BE2C (cell line): ENCODE measurements at regions not wholly inside any gene's neighbourhood (a gene's known extent, or its start where the extent isn't known, plus 50 kb on each side); places are given as distances from the start of the nearest gene placed in this dataset.

Experiments
- DNase-seq: peaks from one replicate; pipeline ENCODE4 v3.0.0-alpha.2; 2020
- H3K27me3 ChIP-seq: fragments of 250-450 bp; sonication (Bioruptor Pico); 2 replicates; pipeline ENCODE4 v1.5.1; 2020; ENCODE audit warnings: mild to moderate bottlenecking
- H3K36me3 ChIP-seq: fragments of 250-450 bp; sonication (Bioruptor Pico); 2 replicates; pipeline ENCODE4 v1.5.1; 2020; ENCODE audit warnings: mild to moderate bottlenecking
- H3K4me1 ChIP-seq: fragments of 250-450 bp; sonication (Bioruptor Pico); 2 replicates; pipeline ENCODE4 v1.5.1; 2020
- H3K4me3 ChIP-seq: 2 replicates; pipeline ENCODE4 v1.5.1; 2011; ENCODE audit warnings: low read depth, low read length
- H3K9me3 ChIP-seq: fragments of 250-450 bp; sonication (Bioruptor Pico); 2 replicates; pipeline ENCODE4 v1.5.1; 2020
- CTCF ChIP-seq: IDR thresholded peaks from 2 replicates; pipeline ENCODE4 v1.5.1; 2012; ENCODE audit warnings: mild to moderate bottlenecking, low read depth, low read length

- Histone ChIP-seq H3K4me3 (no peak overlapping the region), H3K27me3 (no peaks in the 10 kb centered on the region), H3K9me3 (no peaks in the 10 kb centered on the region), H3K36me3 (no peaks in the 10 kb centered on the region), H3K4me1 (no peaks in the 10 kb centered on the region)
- no peak for TF ChIP-seq CTCF
- DNase-seq, result no peak
Observed at GRCh38 chr7:120201290-120201689, 71.7 kb upstream of the KCND2 start.

DNA sequence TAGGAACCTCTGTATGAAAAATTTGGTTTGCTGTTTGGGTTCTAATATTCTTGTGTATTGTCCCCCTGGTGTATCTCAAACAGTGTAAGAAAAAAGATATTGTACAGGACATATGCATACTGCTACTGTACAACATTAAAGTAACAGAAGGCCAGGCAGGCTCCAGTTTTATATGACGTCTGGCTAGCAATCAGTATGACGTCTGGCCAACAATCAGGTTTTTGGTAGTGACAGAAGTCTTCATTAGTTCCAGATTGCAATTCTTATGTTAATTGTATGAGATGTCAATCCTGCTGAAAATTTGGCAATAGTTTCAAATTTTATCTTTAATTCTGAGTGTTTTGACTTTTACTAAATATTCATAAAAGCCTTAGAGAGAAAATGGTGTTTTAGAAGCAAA, 67.9 kb upstream of the KCND2 start:
- Histone ChIP-seq H3K4me1 (no peaks in the 10 kb centered on the region), H3K36me3 (no peaks in the 10 kb centered on the region), H3K9me3 (no peaks in the 10 kb centered on the region), H3K4me3 (no peak overlapping the region), H3K27me3 (no peaks in the 10 kb centered on the region)
- no peak for TF ChIP-seq CTCF
- DNase-seq, result no peak

GRCh38 chr7:120207037-120207436, 65.9 kb upstream of the KCND2 start:
- TF ChIP-seq CTCF, result no peak
- H3K36me3 ChIP-seq, result no peaks in the 10 kb centered on the region
- H3K4me3 ChIP-seq, result no peak overlapping the region
- H3K9me3 ChIP-seq, result no peaks in the 10 kb centered on the region
- H3K27me3 ChIP-seq, result no peaks in the 10 kb centered on the region
- DNase-seq, result no peak
- no peaks in the 10 kb centered on the region for H3K4me1 ChIP-seq

- no peaks in the 10 kb centered on the region for H3K36me3 ChIP-seq
- no peaks in the 10 kb centered on the region for H3K27me3 ChIP-seq
- TF ChIP-seq CTCF, result no peak
- H3K9me3 ChIP-seq, result no peaks in the 10 kb centered on the region; the same call in 1 of the 2 replicates
- H3K4me3 ChIP-seq, result no peak overlapping the region
- no peak for DNase-seq
- H3K4me1 ChIP-seq, result no peaks in the 10 kb centered on the region
Observed at GRCh38 chr7:120215654-120216053, 57.3 kb upstream of the KCND2 start.

- no peaks in the 10 kb centered on the region for H3K36me3 ChIP-seq
- no peak overlapping the region for H3K4me3 ChIP-seq
- no peak for TF ChIP-seq CTCF
- no peaks in the 10 kb centered on the region for H3K4me1 ChIP-seq
- no peaks in the 10 kb centered on the region for H3K27me3 ChIP-seq
- no peaks in the 10 kb centered on the region; the same call in 1 of the 2 replicates for H3K9me3 ChIP-seq
- no peak for DNase-seq
Observed at GRCh38 chr7:120216947-120217346, 56.0 kb upstream of the KCND2 start.

DNA sequence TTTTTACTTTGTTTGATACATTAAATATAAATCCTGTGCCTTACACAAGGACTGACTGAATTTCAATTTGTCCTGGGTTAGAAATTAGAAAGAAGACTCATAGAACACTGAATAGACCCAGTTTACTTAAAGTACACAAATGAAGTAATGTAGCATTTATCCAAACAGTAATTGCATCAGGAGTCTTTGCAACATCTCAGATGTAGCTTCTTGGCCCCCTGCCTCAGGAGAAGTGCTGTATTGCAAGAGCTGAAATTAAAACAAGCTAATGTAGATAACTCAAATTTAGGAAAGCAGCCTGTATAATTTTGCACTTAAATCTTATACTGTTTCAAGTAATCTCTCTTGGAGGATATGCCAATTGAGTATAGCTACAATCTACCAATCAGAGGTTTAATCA, 54.3 kb upstream of the KCND2 start:
- Histone ChIP-seq H3K36me3 (no peaks in the 10 kb centered on the region), H3K9me3 (no peaks in the 10 kb centered on the region), H3K4me3 (no peak overlapping the region), H3K27me3 (no peaks in the 10 kb centered on the region), H3K4me1 (no peaks in the 10 kb centered on the region)
- no peak for TF ChIP-seq CTCF
- DNase-seq, result no peak
